ENCODE measurements at regions not wholly inside any gene's neighbourhood (a gene's known extent, or its start where the extent isn't known, plus 50 kb on each side); places are given as distances from the start of the nearest gene placed in this dataset.
"Not testable (repeated sequence)": the region's sequence is repeated elsewhere in the genome, so short reads cannot be mapped to it uniquely, and the experiment has no call there.

GRCh38 chr16:21503574-21503920 is 95.8 kb upstream of the METTL9 start:
- intact Hi-C loops (cut with micrococcal nuclease; ENCODE audit: unreplicated experiment); BruUV-seq (replicated peaks); RAD21 ChIA-PET (ENCODE audit: unreplicated experiment); H2AFZ ChIP-seq (ENCODE audit: control insufficient read depth, low read depth, low read length); FAIRE-seq; H3K4me3 ChIP-seq; H3K36me3 ChIP-seq (ENCODE audit: control insufficient read depth in 2 of 2, insufficient read depth in 2 of 2, low read length in 1 of 2); H3K9ac ChIP-seq (ENCODE audit: control insufficient read depth, insufficient read depth, low read length); H3K27ac ChIP-seq (ENCODE audit: control insufficient read depth, insufficient read depth); DNase-seq (ENCODE audit: low read depth, low spot score); CTCF ChIA-PET; SMC1A ChIA-PET (ENCODE audit: uncharacterized antibody, unreplicated experiment); H3K27me3 ChIP-seq (replicated peaks in 1 of 2; ENCODE audit: control insufficient read depth in 2 of 2, insufficient read depth in 2 of 2, low read length in 1 of 2); ATAC-seq; POLR2A ChIA-PET; H3K4me2 ChIP-seq (ENCODE audit: control insufficient read depth, insufficient read depth); H3K9me3 ChIP-seq (replicated peaks; ENCODE audit: control insufficient read depth, insufficient read depth, low read length); in situ Hi-C loops (cut with MboI); H4K20me1 ChIP-seq (ENCODE audit: control insufficient read depth, insufficient read depth): not testable (repeated sequence)
- Histone ChIP-seq H3K79me2 (ENCODE audit: control insufficient read depth, insufficient read depth, low read length) (peaks cover 60% of the 10 kb centered on the region), H3K4me1 (ENCODE audit: control insufficient read depth, insufficient read depth, low read length) (peaks cover 23% of the 10 kb centered on the region)
- WGBS (ENCODE audit: insufficient coverage, insufficient replicate concordance, low lambda C conversion rate, missing lambda C conversion rate) = 79% methylated on average over 6 of the region's 6 CpGs

DNA sequence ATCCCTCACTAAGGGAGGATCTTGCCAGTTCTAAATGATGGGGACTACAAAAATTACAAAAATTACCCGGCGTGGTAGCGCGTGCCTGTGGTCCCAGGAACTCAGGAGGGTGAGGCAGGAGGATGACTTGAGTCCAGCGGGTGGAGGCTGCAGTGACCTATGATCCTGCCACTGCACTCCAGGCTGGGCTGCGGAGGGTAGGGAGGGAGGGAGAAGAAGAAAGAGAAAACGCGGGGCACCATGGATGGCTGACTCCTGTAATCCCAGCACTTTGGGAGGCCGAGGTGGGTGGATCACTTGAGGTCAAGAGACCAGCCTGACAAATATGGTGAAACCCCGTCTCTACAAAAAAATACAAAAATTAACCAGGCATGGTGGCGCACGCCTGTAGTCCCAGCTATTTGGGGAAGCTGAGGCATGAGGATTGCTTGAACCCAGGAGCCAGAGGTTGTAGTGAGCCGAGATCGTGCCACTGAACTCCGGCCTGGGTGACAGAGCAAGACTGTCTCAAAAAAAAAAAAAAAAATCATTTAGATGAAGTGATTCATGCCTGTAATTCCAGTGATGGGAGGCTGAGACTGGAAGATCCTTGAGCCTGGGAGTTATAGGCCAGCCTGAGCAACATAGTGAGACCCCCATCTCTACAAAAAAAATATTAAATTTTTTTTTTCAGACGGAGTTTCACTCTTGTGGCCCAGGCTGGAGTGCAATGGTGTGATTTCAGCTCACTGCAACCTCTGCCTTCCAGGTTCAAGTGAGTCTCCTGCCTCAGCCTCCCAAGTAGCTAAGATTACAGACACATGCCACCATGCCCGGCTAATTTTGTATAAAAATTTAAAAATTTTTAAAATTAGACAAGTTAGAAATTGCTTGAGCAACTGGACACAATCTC is 95.2 kb upstream of the METTL9 start:
- WGBS (ENCODE audit: insufficient coverage, insufficient replicate concordance, low lambda C conversion rate, missing lambda C conversion rate) = 89% methylated on average over 17 of the region's 17 CpGs
- H3K4me3 ChIP-seq; BruUV-seq (replicated peaks); H3K27ac ChIP-seq (ENCODE audit: control insufficient read depth, insufficient read depth); DNase-seq (ENCODE audit: low read depth, low spot score); RAD21 ChIA-PET (ENCODE audit: unreplicated experiment); ATAC-seq; H2AFZ ChIP-seq (ENCODE audit: control insufficient read depth, low read depth, low read length); POLR2A ChIA-PET; FAIRE-seq; H3K4me2 ChIP-seq (ENCODE audit: control insufficient read depth, insufficient read depth); H3K36me3 ChIP-seq (ENCODE audit: control insufficient read depth in 2 of 2, insufficient read depth in 2 of 2, low read length in 1 of 2); in situ Hi-C loops (cut with MboI); intact Hi-C loops (cut with micrococcal nuclease; ENCODE audit: unreplicated experiment); H3K9ac ChIP-seq (ENCODE audit: control insufficient read depth, insufficient read depth, low read length); H4K20me1 ChIP-seq (ENCODE audit: control insufficient read depth, insufficient read depth); H3K9me3 ChIP-seq (replicated peaks; ENCODE audit: control insufficient read depth, insufficient read depth, low read length); H3K27me3 ChIP-seq (replicated peaks in 1 of 2; ENCODE audit: control insufficient read depth in 2 of 2, insufficient read depth in 2 of 2, low read length in 1 of 2): not testable (repeated sequence)
- SMC1A ChIA-PET (ENCODE audit: uncharacterized antibody, unreplicated experiment) = interaction anchor here (0.6 kb wide), 1 partner anchor 347 kb away, joined by 3 read pairs; no protein-coding TSS in a partner anchor
- H3K79me2 ChIP-seq (ENCODE audit: control insufficient read depth, insufficient read depth, low read length) = peaks cover 65% of the 10 kb centered on the region
- 0 out of 2 replicates have a peak, but pooled peaks have one; percentile 29 for TF ChIP-seq FOXK2 (IDR thresholded peaks at IDR 0.05)
- CTCF ChIA-PET = interaction anchor here (0.7 kb wide), 1 partner anchor 793 kb away, joined by 3 read pairs; no protein-coding TSS in a partner anchor
- H3K4me1 ChIP-seq (ENCODE audit: control insufficient read depth, insufficient read depth, low read length) = peaks cover 29% of the 10 kb centered on the region

DNA sequence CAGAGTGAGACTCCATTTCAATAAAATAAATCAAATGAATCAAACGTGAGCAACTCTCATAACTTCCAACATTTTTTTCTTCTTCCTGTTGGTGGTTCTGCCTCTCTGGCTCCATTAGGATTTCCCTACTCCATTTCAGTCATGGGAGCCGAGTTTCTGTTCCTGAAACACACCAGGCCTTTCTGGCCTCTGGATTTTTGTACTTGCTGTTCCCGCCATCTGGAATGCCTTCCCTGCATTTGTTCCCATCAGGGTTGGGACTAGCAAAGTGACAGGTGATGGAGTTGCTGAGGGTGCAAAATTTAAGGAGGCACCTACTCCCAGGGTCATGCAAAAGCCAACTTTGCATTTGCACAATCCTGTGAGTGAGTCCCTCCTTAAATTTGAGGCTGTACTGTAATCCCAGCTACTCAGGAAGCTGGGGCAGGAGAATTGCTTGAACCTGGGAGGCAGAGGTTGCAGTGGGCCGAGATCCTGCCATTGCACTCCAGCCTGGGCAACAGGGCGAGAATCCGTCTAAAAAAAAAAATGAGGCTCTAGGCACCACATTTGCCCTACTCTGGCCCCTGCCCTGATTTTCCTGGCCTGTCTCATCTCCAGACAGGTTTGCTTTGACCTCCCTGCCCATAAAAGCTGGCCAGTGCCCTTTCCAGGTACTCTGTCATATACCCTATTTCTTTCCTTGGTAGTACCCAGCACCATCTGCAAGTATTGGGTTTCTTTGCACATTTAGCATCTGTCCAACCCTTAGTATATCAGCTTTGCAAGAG is 93.4 kb upstream of the METTL9 start:
- in situ Hi-C loops (cut with MboI) = not testable (repeated sequence)

More for the DNA sequence above, 93.4 kb upstream of the METTL9 start:
- H3K27ac ChIP-seq (ENCODE audit: control insufficient read depth, insufficient read depth); BruUV-seq (replicated peaks); H3K27me3 ChIP-seq (replicated peaks in 1 of 2; ENCODE audit: control insufficient read depth in 2 of 2, insufficient read depth in 2 of 2, low read length in 1 of 2); H3K9me3 ChIP-seq (replicated peaks; ENCODE audit: control insufficient read depth, insufficient read depth, low read length); H4K20me1 ChIP-seq (ENCODE audit: control insufficient read depth, insufficient read depth); POLR2A ChIA-PET; DNase-seq (ENCODE audit: low read depth, low spot score); RAD21 ChIA-PET (ENCODE audit: unreplicated experiment); intact Hi-C loops (cut with micrococcal nuclease; ENCODE audit: unreplicated experiment); H3K4me3 ChIP-seq; ATAC-seq; H3K9ac ChIP-seq (ENCODE audit: control insufficient read depth, insufficient read depth, low read length); FAIRE-seq; H2AFZ ChIP-seq (ENCODE audit: control insufficient read depth, low read depth, low read length): not testable (repeated sequence)
- CTCF ChIA-PET = interaction anchor here (0.6 to 0.7 kb wide), 2 partner anchors 184 to 349 kb away, joined by 3 to 4 read pairs; no protein-coding TSS in a partner anchor
- Histone ChIP-seq H3K4me1 (ENCODE audit: control insufficient read depth, insufficient read depth, low read length) (peaks cover 31% of the 10 kb centered on the region), H3K4me2 (ENCODE audit: control insufficient read depth, insufficient read depth) (peak overlapping the region; percentile 42; the same call in 1 of the 2 replicates), H3K36me3 (ENCODE audit: control insufficient read depth in 2 of 2, insufficient read depth in 2 of 2, low read length in 1 of 2) (peaks cover 6 to 10% of the 10 kb centered on the region in 2 experiments; a peak in 3 of 4 replicates), H3K79me2 (ENCODE audit: control insufficient read depth, insufficient read depth, low read length) (peaks cover 78% of the 10 kb centered on the region)
- SMC1A ChIA-PET (ENCODE audit: uncharacterized antibody, unreplicated experiment) = interaction anchor here (1.2 kb wide), 1 partner anchor 318 kb away, joined by 3 read pairs; no protein-coding TSS in a partner anchor
- WGBS (ENCODE audit: insufficient coverage, insufficient replicate concordance, low lambda C conversion rate, missing lambda C conversion rate) = 77% methylated on average over 6 of the region's 6 CpGs

All from GM12878 (cell line).